ENCODE measurements at regions not wholly inside any gene's neighbourhood (a gene's known extent, or its start where the extent isn't known, plus 50 kb on each side); places are given as distances from the start of the nearest gene placed in this dataset.

DNA sequence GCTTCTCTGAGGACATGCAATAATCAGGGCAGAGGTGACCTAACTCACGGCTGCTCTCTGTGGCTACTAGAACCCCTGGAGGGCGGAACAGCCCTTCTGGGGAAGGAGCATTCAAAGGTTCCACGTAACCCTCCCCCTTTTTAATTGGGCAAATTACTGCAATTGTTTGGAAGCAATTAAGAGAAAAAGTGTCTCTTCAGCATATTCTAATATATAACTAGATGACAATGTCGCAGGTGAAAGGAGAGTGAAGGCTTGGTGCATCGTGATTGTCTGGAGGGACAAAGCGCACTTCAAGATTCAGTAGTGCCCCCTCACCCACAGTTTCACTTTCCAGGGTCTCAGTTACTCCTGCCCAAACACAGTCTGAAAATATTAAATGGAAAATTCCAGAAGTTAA is 720.8 kb downstream of the DCDC2C start:
- TF ChIP-seq, protein P1, sequence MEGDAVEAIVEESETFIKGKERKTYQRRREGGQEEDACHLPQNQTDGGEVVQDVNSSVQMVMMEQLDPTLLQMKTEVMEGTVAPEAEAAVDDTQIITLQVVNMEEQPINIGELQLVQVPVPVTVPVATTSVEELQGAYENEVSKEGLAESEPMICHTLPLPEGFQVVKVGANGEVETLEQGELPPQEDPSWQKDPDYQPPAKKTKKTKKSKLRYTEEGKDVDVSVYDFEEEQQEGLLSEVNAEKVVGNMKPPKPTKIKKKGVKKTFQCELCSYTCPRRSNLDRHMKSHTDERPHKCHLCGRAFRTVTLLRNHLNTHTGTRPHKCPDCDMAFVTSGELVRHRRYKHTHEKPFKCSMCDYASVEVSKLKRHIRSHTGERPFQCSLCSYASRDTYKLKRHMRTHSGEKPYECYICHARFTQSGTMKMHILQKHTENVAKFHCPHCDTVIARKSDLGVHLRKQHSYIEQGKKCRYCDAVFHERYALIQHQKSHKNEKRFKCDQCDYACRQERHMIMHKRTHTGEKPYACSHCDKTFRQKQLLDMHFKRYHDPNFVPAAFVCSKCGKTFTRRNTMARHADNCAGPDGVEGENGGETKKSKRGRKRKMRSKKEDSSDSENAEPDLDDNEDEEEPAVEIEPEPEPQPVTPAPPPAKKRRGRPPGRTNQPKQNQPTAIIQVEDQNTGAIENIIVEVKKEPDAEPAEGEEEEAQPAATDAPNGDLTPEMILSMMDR (IDR thresholded peaks at IDR 0.05): no peak
- TF ChIP-seq ZFX (IDR thresholded peaks at IDR 0.05; ENCODE audit: borderline replicate concordance): no peak
